Smooth muscle cell of the brain vasculature (primary cell): ENCODE measurements at regions not wholly inside any gene's neighbourhood (a gene's known extent, or its start where the extent isn't known, plus 50 kb on each side); places are given as distances from the start of the nearest gene placed in this dataset.

Experiments
- DNase-seq: peaks from one replicate; pipeline ENCODE4 v3.0.0-alpha.2; 2012; ENCODE audit warnings: low read depth, low spot score

DNA sequence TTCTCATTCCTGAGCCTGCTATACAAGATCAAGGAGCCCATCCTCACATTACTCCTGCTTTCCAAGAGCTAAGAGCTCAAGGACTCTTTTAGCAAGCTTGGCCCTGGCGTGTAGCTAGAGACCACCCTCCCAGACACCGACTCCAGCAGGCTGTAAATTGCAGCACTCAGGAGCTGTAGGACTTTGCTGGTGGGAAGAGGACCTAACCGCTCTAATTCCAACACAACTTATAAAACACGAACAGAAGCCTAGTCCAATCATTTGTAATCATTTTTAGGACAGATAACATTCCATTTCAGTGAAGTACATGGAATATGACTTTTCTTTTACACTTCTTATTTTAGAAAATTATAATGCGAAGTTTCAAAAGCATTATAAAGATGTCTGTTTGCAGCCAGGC is 219.9 kb downstream of the NXNL2 start:
- no peak for DNase-seq

- no peak for DNase-seq
Observed at GRCh38 chr9:88757406-88758010, 222.5 kb downstream of the NXNL2 start.

- DNase-seq: no peak
Observed at GRCh38 chr9:88759364-88759763, 224.4 kb downstream of the NXNL2 start.

GRCh38 chr9:88766778-88767503 is 224.3 kb upstream of the S1PR3 start:
- DNase-seq: no peak

GRCh38 chr9:88767504-88767790 is 223.8 kb upstream of the S1PR3 start:
- DNase-seq: no peak

- DNase-seq: no peak
Observed at GRCh38 chr9:88772575-88772974, 218.7 kb upstream of the S1PR3 start.

DNA sequence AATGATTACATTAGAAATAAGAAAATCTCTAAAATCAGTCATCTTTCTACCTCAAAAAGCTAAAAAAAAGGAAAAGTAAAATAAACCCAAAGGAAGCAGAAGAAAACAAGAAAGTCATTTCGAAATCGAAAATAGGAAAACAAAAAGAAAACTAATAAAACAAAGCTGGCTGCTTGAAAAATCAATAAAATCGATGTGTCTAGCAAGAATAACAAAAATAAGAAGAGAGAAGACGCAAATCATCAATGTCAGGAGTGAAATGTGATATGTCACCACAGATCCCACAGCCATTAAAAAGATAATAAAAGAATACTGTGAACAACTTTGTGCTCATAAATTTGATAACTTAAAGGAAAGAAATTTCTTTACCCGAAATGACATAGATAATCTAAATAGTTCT is 218.1 kb upstream of the S1PR3 start:
- DNase-seq: no peak

DNA sequence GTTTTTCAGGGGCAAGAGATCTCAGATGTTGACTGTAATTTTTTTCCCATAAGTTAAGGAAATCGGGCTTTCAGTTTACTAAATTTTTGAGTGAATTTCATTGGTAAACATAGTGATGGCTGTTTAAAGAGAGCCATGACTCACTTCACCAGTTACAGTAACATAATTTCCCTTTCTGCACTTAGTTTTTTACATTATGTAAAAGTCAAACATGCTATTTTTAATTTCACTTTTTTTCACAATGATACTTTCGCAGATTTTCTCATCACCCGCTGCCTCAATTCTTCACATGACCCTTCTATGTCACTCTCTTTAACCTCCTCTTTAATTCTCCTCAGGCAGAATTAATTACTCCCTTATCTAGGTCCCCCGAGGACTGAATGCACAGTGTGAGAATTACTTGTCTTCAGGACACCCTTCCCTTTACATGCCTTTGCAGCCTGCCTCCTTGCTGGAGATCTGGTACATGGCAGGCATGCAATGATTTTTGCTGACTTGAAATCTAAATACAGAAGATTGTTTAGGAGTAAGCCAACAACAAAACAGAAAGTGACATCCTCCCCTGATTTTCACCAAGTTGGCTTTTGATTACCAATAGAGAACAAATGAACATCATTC is 217.5 kb upstream of the S1PR3 start:
- no peak for DNase-seq

- no peak for DNase-seq
Observed at GRCh38 chr9:88775037-88775471, 216.2 kb upstream of the S1PR3 start.

DNA sequence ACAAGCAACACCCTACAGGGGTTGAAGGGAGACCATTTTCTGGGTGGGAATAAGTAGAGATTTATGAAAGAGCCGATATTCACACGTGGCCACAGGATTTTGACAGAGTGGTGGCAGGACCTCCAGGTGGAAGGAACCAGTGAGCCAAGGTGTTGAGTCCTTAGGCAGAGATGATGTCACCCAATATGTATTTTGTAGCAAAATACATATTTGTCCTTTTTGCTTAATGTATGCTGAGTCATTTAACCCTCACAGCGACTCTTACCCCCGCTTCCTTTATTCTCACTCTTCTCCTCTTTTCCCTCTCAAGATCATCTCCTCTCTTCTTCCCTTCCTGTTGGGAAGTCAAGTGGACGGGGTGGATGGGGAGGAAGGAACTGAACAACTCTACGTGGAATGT is 215.7 kb upstream of the S1PR3 start:
- no peak for DNase-seq

GRCh38 chr9:88775966-88776365 is 215.3 kb upstream of the S1PR3 start:
- DNase-seq: no peak

DNA sequence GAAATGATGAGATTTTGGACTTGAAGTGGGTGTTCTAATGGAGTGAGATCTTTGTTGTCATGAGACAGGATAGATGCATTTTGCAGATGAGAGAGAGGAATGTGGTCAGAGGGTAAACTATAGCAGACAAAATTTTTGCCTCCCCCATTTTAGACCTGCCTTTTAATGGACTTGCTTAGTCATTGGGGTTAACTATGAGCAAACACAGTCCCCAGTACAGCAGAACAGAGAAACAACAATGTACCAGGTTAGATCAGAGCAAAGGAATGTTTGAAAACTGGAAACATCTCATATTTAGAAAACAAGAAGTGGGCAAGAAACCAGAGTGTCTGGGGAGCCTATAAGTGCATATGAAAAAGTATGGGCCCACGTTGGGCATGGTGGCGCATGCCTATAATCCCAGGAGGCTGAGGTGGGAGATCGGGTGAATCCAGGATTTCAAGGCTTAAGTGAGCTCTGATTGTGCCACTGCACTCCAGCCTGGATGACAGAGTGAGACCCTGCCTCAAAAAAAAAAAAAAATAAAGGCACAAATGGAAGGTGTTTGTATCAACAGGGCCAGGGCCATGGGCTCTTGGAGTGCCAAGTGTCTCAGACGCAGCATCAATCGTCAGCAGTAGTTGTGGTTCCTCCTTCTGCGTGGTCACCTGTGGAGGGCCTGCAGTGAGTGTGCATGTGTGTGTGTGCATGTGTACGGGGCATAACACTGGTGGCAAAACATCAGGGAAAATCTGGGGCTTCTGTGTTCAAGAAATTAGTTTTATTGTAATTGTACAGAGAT is 214.4 kb upstream of the S1PR3 start:
- DNase-seq: no peak

DNA sequence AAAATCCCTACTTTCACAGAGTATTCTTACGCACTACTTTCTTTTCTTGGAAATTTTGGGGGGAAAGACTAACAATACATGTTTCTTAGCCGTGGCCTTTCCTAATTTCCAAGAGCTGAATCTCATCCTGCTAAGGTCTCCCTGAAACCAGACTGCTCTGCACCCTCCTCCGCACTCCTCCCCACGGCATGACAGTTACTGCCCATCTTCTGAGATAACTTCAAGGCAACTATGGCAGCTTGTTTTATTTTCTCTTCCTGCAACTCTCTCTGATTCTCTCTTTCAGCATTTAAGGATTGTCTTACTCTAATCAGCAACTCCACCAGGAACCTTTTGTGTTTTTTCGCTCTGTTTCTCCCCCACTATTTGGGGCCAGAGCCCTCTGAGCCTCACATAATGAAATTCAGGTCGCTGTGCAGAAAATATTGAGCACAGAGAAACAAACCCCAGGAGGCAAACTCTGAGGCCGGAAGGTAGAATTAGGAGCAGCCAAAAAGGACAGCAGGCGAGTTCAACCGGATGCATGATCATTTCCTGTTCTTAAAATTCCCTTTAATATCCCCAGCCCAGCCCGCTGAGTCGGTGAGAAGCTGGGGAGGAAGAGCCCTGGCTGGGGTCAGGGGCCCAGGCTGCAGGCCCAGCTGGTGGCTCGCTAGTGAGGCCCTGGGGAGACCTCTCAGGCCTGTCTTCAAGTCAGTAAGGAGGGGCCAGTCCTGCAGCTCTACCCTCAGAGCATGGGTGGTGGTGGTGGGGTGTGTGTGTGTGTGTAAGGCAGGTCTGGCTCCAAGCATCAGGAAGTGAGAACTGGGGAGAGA is 213.6 kb upstream of the S1PR3 start:
- DNase-seq: no peak

- DNase-seq: peak; percentile 80
Observed at GRCh38 chr9:88781628-88782391, 209.5 kb upstream of the S1PR3 start.

DNA sequence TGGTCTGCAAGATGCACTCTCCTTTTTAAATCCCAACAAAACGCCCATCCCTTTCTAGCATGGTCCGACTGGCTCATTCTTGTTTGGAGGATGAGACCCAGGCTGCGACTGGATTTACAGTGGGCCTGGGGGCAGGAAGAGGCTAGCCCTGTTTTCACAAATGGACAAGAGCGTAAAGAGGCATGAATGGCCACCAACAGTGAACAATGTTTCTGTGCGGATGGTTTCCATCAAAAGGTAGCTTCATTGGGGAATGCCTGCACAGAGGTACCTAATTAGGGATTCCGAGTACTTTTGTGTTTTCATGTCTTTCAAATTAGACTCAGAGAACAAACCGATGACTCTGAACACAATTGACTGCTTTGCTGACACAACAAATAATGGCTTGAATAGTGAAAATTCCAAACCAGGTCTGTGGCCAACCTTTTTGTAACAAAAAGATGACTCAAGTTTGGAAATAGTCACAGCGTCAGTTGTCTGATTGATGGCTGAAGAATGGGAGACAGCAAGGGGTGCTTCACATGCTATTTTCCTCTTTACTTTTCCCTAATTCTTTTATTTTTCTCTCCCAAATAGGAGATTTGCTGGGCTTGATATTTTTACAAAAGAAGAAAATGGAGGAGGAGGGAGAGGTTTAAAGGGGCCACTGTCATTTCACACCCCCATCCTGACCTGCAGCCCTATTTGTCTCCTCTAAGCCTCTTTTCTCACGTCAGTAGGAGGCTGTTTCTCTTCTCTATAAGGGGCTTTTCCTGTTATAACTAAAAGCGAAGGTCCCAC is 208.1 kb upstream of the S1PR3 start:
- DNase-seq: no peak

DNA sequence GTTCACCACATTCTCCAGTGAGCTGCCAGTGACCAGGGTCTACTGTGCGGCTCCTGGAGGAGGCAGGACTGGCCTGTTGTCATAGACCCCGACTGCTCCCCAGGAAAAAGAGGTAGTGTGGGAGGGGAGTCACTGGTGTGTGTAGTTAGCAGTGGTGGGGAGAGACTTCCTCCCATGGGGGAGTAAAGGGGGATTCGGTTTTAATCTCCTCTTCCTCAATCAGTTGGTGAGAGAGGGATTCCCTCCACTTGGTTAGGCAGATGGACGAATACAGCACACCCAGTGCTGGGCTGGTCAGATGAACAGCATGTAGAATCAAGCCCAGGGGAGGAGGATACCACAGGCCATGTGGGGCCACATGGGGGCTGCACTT is 207.6 kb upstream of the S1PR3 start:
- no peak for DNase-seq

GRCh38 chr9:88784960-88785359 is 206.3 kb upstream of the S1PR3 start:
- DNase-seq: no peak

GRCh38 chr9:88786291-88787079 is 204.8 kb upstream of the S1PR3 start:
- DNase-seq: no peak

DNA sequence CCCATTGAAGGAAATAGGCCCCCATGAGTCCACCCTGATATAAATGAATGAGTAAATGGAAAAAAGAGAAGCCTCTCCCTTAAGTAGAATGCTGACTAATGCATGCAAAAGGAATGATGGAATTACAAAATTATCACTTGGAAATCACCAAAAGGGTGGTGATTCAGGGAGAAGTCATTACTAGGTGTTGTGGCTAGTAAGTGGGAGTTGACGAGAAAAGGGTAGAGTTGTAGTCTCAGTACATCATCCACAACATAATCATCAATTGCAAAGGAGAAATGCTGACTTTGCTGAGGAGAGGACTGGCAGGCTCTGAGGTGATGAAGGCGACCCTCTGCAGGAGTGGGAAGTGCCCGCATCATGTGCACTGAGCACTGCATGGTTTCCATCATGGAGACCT is 201.5 kb upstream of the S1PR3 start:
- no peak for DNase-seq
